Mammary epithelial cell (primary cell): ENCODE measurements at regions not wholly inside any gene's neighbourhood (a gene's known extent, or its start where the extent isn't known, plus 50 kb on each side); places are given as distances from the start of the nearest gene placed in this dataset.
"Not testable (repeated sequence)": the region's sequence is repeated elsewhere in the genome, so short reads cannot be mapped to it uniquely, and the experiment has no call there.

ENCODE experiments used
- EZH2 ChIP-seq: IDR thresholded peaks from 2 replicates; pipeline ENCODE4 v1.6.1; 2012; ENCODE audit warnings: low read length, inconsistent platforms, borderline replicate concordance
- TF ChIP-seq, protein P1 (sequence below), 2 donors: IDR thresholded peaks in 1 of 2; conservative IDR thresholded peaks in 1 of 2; 2 replicates each; pipeline ENCODE4 v1.5.1; 2011 to 2012; ENCODE audit warnings: inconsistent platforms in 2 of 2, low read length in 2 of 2, mild to moderate bottlenecking in 2 of 2, control low read depth in 1 of 2, low read depth in 1 of 2; ENCODE audit not compliant: insufficient read depth in 1 of 2; ENCODE audit errors: extremely low read depth in 1 of 2

DNA sequence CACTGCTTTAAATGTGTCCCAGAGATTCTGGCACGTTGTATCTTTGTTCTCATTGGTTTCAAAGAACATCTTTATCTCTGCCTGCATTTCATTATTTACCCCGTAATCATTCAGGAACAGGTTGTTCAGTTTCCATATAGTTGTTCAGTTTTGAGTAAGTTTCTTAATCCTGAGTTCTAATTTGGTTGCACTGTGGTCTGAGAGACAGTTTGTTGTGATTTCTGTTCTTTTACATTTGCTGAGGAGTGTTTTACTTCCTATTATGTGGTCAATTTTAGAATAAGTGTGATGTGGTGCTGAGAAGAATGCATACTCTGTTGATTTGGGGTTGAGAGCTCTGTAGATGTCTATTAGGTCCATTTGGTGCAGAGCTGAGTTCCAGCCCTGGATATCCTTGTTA is 148.1 kb downstream of the VSIG4 start:
- TF ChIP-seq, protein P1, sequence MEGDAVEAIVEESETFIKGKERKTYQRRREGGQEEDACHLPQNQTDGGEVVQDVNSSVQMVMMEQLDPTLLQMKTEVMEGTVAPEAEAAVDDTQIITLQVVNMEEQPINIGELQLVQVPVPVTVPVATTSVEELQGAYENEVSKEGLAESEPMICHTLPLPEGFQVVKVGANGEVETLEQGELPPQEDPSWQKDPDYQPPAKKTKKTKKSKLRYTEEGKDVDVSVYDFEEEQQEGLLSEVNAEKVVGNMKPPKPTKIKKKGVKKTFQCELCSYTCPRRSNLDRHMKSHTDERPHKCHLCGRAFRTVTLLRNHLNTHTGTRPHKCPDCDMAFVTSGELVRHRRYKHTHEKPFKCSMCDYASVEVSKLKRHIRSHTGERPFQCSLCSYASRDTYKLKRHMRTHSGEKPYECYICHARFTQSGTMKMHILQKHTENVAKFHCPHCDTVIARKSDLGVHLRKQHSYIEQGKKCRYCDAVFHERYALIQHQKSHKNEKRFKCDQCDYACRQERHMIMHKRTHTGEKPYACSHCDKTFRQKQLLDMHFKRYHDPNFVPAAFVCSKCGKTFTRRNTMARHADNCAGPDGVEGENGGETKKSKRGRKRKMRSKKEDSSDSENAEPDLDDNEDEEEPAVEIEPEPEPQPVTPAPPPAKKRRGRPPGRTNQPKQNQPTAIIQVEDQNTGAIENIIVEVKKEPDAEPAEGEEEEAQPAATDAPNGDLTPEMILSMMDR (conservative IDR thresholded peaks at IDR 0.05 in 1 of 2, IDR thresholded peaks at IDR 0.05 in 1 of 2; ENCODE audit: extremely low read depth in 1 of 2, insufficient read depth in 1 of 2, low read depth in 1 of 2, low read length in 2 of 2): not testable (repeated sequence)
- TF ChIP-seq EZH2: not testable (repeated sequence)
